ENCODE measurements at regions not wholly inside any gene's neighbourhood (a gene's known extent, or its start where the extent isn't known, plus 50 kb on each side); places are given as distances from the start of the nearest gene placed in this dataset.
A peak's percentile ranks its signal among the peaks of the same experiment; 100 is the strongest.

DNA sequence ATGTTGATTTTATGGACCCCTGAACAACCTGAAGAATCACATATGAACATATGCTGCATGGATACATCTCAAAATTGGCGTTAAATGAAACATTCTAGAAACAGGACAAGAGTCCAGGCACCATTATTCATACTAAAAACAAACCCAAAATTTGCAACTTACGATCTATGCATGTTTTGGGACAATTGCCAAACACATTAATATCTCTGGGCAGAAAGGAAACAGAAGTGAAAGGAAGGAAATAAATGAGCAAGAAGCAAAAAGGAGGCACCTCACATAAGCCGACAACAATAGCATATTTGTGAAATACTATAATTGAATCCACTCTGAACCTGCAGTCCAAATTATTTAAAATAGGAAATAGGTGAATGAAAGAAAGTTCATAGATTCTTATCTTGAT, 1505.3 kb downstream of the AACS start:
- DNase-seq (ENCODE audit: low spot score) = no peak

DNA sequence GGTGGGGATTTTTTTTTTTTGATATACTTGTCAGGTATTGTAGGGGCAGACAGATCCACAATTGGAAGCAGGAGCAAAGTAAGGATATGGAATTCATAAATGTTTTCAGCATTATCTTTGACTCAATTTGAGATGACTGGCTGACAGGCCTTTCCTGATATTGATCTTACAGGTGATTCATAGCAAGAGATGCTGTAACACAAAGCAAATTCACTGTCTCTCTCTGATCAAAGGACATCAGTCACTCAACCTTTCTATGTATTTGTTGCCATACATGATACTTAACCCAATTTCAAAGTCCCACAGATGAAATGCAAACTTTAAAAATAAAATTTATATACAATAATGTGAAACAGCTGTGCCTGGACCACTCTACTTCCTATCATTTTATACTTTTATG, 1506.9 kb downstream of the AACS start:
- no peak for DNase-seq (ENCODE audit: low spot score)

DNA sequence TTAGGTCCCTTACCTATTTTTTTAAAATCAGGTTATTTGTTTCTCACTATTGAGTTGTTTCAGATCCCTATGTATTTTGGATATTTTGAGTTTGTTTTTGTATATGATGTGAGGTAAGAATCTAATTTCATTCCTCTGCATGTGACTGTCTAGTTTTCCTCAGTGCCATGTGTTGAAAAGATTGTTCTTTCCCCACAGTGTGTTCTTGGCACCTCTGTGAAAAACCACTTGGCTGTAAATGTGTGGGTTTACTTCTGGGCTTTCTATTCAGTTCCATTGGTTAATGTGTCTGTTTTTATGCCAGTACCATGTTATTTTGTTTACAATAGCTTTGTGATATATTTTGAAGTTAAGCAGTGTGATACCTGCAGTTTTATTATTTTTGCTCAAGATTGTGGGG, 1516.4 kb downstream of the AACS start:
- DNase-seq (ENCODE audit: low spot score) = no peak

DNA sequence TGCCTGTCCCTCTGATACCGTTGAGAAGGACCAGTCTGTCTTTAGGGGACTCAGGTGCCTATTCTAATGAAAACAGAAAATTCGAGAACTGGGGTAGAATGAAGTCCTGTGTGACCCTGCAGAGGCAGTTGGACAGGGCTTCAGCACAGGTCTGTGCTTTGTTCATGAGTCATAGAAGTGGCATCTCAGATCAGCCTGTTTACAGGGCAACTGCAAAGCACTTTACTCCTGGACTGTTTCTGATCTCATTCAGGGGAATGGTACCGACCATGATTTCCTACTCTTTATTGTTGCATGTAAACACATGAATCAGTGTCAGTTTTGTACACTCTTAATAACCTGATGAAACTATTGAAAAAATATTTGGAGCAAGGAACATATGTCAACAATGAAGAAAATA, 1517.0 kb downstream of the AACS start:
- DNase-seq (ENCODE audit: low spot score) = peak; percentile 8

DNA sequence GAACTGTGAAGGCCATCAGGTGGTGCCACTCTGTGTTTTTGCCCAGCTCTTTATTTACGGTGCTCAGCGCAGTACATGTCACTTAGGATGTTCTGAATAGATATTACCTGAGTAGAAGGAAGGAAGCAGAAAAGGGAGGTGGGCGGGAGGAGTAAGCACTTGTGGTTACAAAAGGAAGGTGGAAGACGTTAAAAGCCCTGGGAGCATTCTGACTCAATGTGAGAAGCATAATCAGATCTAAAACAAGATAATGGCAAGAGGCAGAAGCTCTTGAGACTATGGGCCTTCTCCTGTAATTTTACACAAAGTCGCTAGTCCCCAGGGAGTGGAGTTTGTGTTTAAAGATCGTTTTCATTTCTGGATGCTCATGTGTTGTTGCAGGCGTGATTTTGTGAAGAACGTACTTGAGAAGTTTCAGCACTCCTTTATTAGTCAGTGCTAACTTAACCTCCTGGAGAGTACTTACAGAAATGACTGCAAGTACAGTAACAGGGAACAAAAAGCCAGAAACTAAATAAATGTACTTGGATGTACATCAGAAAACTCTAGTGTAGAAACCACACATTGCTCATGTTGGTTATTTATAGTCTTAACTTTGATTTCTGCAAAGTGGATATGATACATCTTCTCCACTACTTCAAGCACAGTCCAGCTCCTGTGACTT, 1523.5 kb downstream of the AACS start:
- no peak for DNase-seq (ENCODE audit: low spot score)

DNA sequence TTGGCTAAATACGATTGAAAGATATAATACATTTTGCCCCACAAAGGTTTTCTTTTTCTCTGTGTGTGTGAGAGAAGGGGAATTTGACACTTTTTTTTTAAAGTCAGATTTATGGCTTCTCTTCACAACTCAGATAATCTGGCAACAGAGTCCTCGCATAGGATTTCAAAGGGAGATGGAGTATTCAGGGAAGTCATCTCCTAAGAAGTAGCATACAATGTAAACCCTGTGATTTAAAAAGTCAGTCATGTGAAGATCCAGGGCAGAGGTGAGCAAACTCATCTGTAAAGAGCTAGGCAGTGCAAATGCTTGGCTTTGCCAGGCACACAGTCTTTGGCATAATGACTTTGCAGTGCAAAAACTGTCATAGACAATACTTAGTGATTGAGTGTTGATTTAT, 1526.3 kb downstream of the AACS start:
- DNase-seq (ENCODE audit: low spot score) = no peak

DNA sequence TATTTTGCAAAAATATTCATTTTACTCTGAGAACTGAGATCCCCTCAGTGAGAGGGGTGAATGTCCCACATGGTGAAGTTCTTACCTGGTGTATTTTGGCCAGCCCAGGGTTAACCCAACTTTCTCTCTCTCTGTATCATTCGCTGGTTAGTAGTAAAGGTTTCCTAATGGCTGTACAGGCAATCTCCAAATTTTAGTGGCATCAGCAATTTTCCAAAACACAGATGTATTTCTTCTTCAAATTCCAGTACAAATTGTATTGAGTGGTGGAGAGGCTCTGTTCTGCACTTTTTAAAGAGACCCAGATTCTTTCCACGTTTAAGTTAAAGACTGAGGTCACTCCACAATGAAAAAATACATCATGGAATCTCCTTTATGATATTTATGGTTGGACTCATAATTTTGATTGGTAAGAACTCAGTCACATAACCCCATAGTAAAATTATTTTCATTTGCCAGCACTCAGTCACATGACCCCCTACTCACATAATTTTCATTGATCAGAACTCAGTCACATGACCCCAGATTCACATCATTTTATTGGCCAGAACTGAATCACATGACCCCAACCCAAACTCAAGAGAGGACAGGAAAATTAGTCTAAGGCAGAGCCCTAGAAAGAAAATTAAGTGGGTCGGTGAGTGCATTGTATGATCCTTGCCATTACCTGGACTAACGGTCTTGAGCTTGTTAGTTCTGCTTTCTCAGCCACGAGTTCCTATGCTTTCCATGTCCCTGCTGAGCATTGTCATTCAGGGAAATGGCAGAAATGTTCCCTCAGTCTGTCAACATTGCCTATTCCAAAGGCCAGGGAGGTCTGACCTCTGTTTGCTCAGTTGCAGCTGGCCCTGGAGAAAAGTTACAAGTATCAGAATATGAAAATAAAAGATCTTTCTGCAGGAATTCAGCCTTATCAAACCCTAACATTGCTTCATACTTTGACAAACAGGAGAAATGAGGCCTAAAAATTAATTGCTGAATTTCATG, 1536.2 kb downstream of the AACS start:
- DNase-seq (ENCODE audit: low spot score) = no peak

DNA sequence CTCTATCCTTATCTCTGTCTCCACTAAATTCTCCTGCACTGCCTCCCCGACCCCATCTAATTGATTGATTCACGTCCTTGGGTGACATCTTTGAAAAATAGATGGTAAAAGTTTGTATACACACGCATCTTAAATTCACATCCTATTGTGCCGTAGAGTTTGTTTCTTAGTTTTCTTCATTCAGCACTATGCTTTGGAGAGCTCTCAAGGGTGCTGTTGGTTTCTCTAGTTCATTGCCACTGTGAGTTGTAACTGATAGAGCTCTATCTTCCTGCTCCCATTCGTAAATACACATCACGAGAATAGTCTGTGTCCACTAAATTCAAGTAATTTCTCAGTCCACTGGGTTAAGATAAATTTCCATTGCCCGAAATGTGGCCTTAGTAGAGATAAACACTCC, 1537.4 kb downstream of the AACS start:
- DNase-seq (ENCODE audit: low spot score) = no peak

DNA sequence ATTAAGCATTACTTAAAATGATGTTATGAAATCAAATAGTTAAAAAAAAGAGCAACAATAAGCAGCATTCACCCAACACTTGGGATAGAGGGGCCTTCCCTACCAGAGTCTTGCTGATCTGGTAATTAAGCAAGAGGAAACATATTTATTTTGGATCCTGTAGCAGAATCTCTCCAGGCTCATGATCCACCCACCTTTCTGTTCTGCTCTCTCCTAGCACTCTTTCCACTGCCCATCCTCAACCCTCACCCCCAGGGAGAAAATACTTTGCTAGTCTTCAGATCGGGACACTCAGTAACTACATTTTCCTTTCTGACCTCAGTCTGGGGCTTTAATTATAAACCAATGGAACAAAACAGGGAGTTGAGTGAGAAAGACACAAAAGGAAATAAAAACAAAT, 1541.9 kb downstream of the AACS start:
- no peak for DNase-seq (ENCODE audit: low spot score)

DNA sequence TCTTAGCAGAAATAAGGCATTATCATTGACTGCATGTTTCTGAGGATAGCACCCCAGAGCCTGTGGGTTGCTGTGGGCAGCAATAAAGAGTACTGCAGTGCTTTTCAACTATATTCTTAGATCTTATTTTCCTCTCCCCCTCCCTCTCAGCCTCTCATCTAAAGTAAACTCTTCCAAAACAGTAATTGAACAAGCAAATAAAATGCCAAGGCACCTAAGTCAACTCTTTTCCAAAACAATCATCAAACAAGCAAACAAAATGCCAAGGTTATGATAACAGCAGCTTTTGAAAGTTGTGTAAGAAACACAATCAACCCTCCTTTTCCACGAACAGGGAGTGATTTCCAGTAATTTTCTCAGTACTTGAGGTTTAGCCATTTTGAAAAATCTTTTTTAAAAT, 1542.6 kb downstream of the AACS start:
- DNase-seq (ENCODE audit: low spot score) = no peak

DNA sequence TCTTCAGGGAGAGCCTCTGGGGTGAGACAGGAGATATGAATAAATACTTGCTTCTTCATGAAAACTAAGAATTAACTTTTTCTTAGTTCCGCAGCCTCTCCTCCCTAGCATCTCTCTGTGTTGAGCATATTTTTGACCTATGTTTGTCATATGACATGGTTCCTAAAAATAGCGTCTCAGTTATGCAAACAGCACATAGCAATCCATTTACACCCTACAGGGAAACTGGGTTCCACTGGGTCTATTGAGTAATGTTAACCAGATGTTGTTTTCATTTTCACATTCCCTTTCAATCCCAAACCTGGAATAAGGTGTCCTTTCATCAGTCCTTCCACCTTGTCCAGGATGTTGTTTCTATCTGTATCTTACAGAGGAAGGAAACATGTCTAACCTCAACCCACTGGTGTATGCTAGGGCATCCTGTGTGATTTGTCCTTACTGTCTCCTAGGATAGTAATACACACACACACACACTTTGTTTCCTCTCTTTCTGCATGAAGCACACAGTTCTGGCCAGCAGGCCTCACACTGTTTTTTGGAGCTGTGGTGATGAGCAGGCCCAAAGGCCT, 1543.5 kb downstream of the AACS start:
- DNase-seq (ENCODE audit: low spot score) = no peak

DNA sequence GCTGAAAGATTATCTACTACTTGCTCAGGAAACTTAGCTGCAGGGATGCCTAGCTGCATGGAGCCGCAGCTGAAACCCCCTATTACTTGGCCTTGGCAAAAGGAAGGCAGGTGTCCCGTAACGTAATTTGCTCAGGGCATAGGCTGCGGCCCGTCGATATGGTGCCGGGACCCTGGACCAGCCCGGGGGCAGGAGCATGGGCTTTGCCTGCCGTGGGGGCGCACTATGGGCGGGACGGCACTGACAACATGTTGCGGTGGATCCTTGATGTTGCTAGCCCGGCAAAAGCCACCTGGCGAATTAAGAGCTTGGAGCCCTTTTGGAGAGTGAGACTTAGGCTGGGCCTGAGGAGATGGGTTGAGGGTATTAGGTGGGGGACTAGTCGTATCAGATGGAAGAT, 1551.2 kb downstream of the AACS start:
- DNase-seq (ENCODE audit: low spot score) = no peak

DNA sequence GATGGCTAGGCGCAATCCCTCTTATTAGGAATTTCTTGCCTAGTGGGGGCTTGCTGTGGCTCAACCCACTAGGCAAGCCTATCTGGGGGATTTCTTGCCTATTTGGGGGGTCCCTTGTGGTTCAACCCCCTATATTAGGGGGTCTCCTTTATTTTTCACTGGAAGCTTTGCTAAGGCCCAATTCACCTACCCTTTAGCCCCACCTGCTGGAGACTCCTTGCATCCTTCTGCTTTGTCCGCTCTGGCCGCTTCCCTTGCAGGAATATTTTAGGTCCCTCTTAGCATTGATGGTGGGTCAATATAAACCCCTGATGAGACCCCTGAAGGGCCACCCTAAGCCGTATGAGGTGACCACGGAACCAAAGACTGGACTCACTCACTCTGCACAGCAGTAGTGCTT, 1552.1 kb downstream of the AACS start:
- DNase-seq (ENCODE audit: low spot score) = no peak

DNA sequence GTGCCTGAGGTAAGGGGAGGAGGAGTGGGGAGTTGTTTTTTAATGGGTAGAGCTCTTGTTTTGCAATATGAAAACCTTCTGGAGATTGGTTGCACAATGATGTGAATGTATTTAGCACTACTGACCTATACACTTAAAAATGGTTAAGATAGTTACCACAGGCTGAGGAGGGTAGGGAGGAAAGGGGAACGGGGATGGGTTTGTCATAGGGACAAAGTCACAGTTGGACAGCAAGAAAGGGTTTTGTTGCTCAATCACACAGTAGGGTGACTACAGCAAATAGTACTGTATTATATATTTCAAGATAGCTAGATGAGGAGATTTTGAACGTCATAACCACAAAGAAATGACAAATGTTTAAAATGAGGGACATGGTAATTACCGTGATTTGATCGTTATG, 1562.4 kb downstream of the AACS start:
- no peak for DNase-seq (ENCODE audit: low spot score)

DNA sequence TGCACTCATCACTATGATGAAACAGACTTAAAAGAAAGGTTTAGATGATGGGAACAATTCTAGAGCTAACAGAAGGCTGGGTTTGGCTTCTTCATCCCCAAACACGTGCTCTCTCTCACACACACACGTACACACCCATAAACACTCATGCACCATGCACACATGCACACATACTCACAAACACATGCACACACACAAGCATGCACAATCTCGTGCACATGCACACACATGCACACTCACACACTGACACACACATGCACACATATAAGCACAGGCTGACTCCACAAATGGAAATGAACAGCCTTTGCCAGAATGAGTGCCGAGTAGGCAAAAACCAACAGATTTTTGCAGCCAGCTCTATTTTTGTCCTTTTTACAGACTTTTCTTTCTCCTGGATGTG, 1571.6 kb downstream of the AACS start:
- DNase-seq (ENCODE audit: low spot score) = no peak

DNA sequence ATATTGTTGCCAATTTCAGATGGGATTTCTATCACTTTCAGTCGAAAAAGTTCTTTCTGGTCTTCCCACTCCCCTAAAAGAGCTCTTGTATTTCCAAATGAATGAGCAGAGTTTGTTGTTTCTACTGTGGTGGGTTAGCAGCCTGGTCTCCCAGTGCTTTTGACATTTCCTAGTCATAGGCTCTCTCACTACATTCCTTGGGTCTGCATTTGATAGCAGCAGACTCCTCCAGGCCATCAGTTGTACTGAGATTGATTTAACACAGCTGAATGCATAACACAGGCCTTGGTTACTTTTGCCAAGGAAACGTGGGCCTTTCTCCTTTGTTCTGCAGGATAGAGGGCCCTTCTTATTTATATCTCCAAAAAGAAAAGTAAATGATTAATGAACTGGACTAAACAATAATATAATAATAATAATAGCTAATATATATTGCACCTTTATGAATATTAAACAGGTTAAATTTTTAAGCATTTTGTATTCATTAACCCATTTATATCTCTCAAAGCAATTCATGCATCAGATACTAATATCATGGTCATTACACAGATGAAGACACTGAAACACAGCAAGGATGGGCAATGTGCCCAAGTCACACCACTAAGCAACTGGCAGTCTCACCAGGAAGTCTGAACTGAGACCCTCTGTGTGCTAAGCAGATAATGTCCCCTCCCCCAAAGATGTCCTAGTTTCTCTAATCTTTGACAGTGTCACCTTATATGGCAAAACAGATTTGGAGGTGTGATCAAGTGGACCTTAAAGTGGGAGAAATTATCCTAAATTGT, 1579.2 kb downstream of the AACS start:
- no peak for DNase-seq (ENCODE audit: low spot score)

DNA sequence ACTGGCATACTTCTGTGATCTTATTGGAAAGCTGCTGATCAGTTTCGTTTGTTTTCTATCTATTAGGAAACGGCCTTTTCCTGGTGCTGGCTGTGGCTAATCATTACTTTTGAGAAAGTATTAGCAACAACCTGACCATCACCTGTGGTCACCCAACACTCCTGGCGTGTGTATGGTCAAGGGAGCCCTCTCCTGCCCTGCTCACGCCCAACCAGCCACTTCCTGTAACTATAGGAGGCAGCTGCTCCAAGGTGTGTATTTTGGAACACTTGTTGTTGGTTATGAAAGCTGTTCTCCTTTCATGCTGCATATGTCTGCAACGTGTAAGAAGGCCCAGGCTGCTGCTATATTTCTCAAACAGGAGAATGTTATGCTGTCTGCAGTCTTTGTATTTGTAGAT, 1582.8 kb downstream of the AACS start:
- no peak for DNase-seq (ENCODE audit: low spot score)

DNA sequence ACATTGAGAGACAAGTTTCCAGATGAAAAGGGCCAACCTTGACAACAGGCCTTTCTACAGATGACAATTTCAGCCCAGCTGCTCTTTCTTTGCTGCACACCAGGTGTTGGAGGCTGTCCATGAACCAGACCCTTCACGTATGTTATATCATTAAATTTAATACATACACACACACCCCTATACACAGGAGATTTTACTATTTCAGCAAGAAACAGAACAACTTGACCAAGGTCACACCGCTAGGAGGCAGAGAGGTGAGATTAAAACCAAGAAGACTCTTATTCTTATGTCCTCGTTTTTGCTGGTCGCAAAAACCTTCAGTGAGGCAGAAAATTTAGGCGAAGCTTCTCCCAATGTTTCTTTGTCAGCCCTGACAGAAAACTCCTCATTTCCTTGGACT, 1585.9 kb downstream of the AACS start:
- DNase-seq (ENCODE audit: low spot score) = no peak

DNA sequence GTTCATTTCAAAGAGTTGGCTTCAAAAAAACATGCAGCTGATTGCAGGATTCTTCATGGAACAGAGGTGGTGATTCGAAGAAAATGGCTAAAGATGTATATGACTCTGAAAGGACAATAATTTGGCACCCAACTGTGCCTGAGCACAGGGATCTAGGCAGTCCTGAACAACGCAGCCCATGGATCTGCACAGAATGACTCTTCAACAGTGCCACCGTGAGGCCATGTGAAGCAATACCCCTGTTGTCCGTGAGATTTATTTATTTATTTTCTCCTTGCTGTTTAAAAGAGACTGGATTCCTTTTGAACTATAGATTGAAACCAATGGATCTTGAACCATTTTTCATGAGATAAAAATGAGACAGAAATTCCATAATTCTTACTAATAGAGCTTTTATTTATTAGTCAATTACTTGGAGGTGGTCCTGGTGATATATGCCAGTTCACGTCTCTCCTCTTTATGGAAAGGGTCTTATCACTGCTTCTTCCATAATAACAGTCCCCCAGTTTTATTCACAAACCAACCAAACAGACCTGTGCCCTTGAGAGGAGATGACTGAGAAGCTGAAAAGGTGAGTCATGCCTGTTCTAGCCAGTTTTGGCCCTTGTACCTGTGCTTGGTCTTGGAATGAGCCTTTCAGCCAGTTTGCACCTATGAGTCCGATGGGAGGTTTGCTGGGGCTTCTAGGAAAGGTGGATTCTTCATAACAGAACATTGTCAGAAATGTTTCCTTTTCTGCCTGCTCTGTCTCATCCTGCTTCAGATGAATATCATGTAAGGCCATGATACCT, 1598.3 kb downstream of the AACS start:
- DNase-seq (ENCODE audit: low spot score) = no peak

DNA sequence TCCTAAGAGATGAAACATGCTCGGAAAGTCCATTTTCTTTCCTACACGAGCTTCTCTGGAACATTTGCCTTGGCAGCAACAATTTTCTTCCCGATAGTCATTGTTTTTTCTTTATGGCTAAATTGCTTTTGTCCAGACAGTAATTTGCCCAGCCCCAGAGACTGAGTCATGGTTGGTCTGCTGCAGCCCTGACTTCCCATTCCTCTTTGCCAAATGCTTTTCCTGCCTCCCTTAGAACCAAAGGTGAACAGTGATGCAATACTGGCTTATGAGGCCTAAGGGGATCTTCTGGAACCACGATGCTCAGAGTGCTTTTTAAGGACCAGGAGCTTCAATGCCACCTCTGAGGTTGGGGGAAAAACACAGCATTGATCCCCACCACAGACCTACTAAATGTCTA, 1599.6 kb upstream of the TMEM132C start:
- no peak for DNase-seq (ENCODE audit: low spot score)

DNA sequence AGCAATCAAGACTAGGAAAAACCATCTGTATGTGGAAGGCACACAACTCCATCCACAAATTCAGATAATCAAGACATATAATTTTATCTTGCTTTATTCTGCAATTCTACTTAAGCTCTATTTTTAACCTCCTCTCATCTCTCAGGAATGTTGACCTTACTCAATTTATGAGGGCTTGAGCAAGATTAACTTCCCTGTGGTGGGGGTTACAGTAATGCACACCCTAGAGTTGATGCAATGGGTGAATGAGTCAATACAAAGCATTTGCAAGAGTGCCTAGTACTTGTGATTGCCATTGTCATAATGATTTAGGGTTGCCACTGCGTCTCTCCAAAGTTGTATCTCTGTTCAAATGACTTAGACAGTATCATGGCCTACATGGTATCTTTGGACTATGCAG, 1598.4 kb upstream of the TMEM132C start:
- DNase-seq (ENCODE audit: low spot score) = no peak
